Sigmoid colon (tissue), 4 donors: ENCODE measurements at regions not wholly inside any gene's neighbourhood (a gene's known extent, or its start where the extent isn't known, plus 50 kb on each side); places are given as distances from the start of the nearest gene placed in this dataset.

Source experiments
- CTCF ChIP-seq, 4 experiments: fragments of 450-650 bp in 3 of 4; fragments of 200-600 bp in 1 of 4; IDR thresholded peaks; one replicate each; pipeline ENCODE4 v1.5.1; 2016 to 2019; ENCODE audit warnings: antibody characterized with exemption in 4 of 4, mild to moderate bottlenecking in 3 of 4, moderate library complexity in 2 of 4
- EP300 ChIP-seq, 4 donors: sonication (generic); formaldehyde crosslinking; IDR thresholded peaks; one replicate each; pipeline ENCODE4 v1.6.1; 2017; ENCODE audit warnings: antibody characterized with exemption in 4 of 4
- POLR2A ChIP-seq, 2 donors: fragments of 450-650 bp; IDR thresholded peaks; one replicate each; pipeline ENCODE4 v1.6.1; 2016; ENCODE audit warnings: antibody characterized with exemption in 2 of 2, mild to moderate bottlenecking in 2 of 2, moderate library complexity in 2 of 2
- POLR2AphosphoS5 ChIP-seq, 4 donors: sonication (generic); formaldehyde crosslinking; IDR thresholded peaks; one replicate each; pipeline ENCODE4 v1.6.1; 2017; ENCODE audit warnings: antibody characterized with exemption in 4 of 4

- no peak for TF ChIP-seq CTCF (IDR thresholded peaks at IDR 0.05)
- no peak for TF ChIP-seq POLR2AphosphoS5 (IDR thresholded peaks at IDR 0.05)
- no peak for TF ChIP-seq POLR2A (IDR thresholded peaks at IDR 0.05)
- TF ChIP-seq EP300 (IDR thresholded peaks at IDR 0.05), result no peak
Measured at GRCh38 chr14:87430214-87430613, 562.8 kb downstream of the GALC start.
